ENCODE measurements at regions not wholly inside any gene's neighbourhood (a gene's known extent, or its start where the extent isn't known, plus 50 kb on each side); places are given as distances from the start of the nearest gene placed in this dataset.

DNA sequence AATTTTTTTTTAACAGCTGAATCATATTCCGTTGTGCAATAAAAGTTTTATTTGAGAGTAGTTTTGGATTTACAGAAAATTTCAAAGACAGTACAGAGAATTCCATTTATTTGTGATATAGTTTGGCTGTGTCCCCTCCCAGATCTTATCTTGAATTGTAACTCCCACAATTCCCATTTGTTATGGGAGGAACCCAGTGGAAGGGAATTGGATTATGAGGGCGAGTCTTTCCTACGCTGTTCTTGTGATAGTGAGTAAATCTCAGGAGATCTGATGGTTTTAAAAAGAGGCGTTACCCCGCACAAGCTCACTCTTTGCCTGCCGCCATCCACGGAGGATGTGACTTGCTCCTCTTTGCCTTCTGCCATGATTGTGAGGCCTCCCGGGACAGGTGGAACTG is 228.0 kb upstream of the MAGI2 start:
- H3K9ac ChIP-seq (ENCODE audit: low read length), result no peak overlapping the region
- intact Hi-C loops (cut with micrococcal nuclease), result no loop called here
- BruUV-seq (replicated peaks), result no TSS peak
- H3K4me3 ChIP-seq (ENCODE audit: low read length), result no peak overlapping the region
- TF ChIP-seq EZH2phosphoT487 (IDR thresholded peaks at IDR 0.05; ENCODE audit: borderline replicate concordance, low read length) (no peak), EZH2 (IDR thresholded peaks at IDR 0.05; ENCODE audit: low read length, unreplicated experiment) (no peak), CTCF (conservative IDR thresholded peaks at IDR 0.05; ENCODE audit: low read depth, low read length) (no peak)
- H3K27me3 ChIP-seq (ENCODE audit: low read length), result no peaks in the 10 kb centered on the region
- H3K9me3 ChIP-seq (ENCODE audit: low read length), result no peaks in the 10 kb centered on the region
- no peak overlapping the region for H3K4me2 ChIP-seq (ENCODE audit: low read length)
- no peaks in the 10 kb centered on the region for H3K9me2 ChIP-seq (replicated peaks; ENCODE audit: low read length)
- H4K20me1 ChIP-seq (ENCODE audit: low read length), result no peaks in the 10 kb centered on the region
- H3K79me2 ChIP-seq (ENCODE audit: low read length), result no peaks in the 10 kb centered on the region
- DNase-seq, result no peak
- no peak overlapping the region for H2AFZ ChIP-seq (ENCODE audit: low read length)
- H3K36me3 ChIP-seq (ENCODE audit: low read depth, low read length), result no peaks in the 10 kb centered on the region
- ChIA-PET POLR2A (ENCODE audit: unreplicated experiment) (no interaction called here), CTCF (no interaction called here)
- no peak overlapping the region for H3K27ac ChIP-seq (ENCODE audit: low read length)
- H3K4me1 ChIP-seq (ENCODE audit: insufficient read depth, low read length), result no peaks in the 10 kb centered on the region
- H3F3A ChIP-seq (ENCODE audit: low read length, unreplicated experiment), result no peaks in the 10 kb centered on the region
- ATAC-seq, result no peak

DNA sequence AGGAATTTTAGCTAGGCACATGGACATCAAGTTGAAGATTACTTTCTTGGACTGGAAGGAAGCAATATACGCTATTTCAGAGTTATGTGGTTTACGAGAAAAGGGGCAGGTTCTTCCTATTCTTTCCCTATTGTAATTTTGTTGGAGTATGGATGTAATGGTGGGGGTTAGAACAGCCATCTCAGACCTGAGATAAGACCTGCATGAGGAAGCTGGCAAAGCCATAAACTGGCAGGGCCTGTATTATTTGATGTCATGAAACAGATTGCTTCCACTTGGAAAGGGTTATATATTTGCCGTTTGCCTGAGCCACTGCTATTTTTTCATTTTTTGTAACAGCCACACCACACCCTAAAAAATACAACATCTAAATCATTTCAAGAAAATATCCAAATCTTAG is 220.5 kb upstream of the MAGI2 start:
- POLR2A ChIA-PET (ENCODE audit: unreplicated experiment), result interaction anchor here (0.7 kb wide), 1 partner anchor 20 kb away, joined by 3 read pairs; no protein-coding TSS in a partner anchor
- ATAC-seq (no peak), DNase-seq (no peak)
- Histone ChIP-seq H3K36me3 (ENCODE audit: low read depth, low read length) (no peaks in the 10 kb centered on the region), H3K79me2 (ENCODE audit: low read length) (no peaks in the 10 kb centered on the region), H3K9me2 (replicated peaks; ENCODE audit: low read length) (no peaks in the 10 kb centered on the region), H3F3A (ENCODE audit: low read length, unreplicated experiment) (no peaks in the 10 kb centered on the region), H4K20me1 (ENCODE audit: low read length) (no peaks in the 10 kb centered on the region), H3K27me3 (ENCODE audit: low read length) (no peaks in the 10 kb centered on the region), H3K27ac (ENCODE audit: low read length) (no peak overlapping the region), H3K9ac (ENCODE audit: low read length) (no peak overlapping the region), H3K4me3 (ENCODE audit: low read length) (no peak overlapping the region), H3K4me2 (ENCODE audit: low read length) (no peak overlapping the region), H2AFZ (ENCODE audit: low read length) (no peak overlapping the region), H3K9me3 (ENCODE audit: low read length) (no peaks in the 10 kb centered on the region), H3K4me1 (ENCODE audit: insufficient read depth, low read length) (no peaks in the 10 kb centered on the region)
- TF ChIP-seq EZH2 (IDR thresholded peaks at IDR 0.05; ENCODE audit: low read length, unreplicated experiment), result no peak
- CTCF ChIA-PET, result no interaction called here
- BruUV-seq (replicated peaks), result no TSS peak
- intact Hi-C loops (cut with micrococcal nuclease), result no loop called here

- no peaks in the 10 kb centered on the region for H3K4me1 ChIP-seq (ENCODE audit: insufficient read depth, low read length)
- H3K4me2 ChIP-seq (ENCODE audit: low read length), result no peak overlapping the region
- intact Hi-C loops (cut with micrococcal nuclease), result no loop called here
- TF ChIP-seq EZH2phosphoT487 (IDR thresholded peaks at IDR 0.05; ENCODE audit: borderline replicate concordance, low read length) (no peak), CTCF (conservative IDR thresholded peaks at IDR 0.05; ENCODE audit: low read depth, low read length) (no peak), EZH2 (IDR thresholded peaks at IDR 0.05; ENCODE audit: low read length, unreplicated experiment) (no peak)
- POLR2A ChIA-PET (ENCODE audit: unreplicated experiment), result interaction anchor here (0.7 kb wide), 1 partner anchor 19 kb away, joined by 3 read pairs; no protein-coding TSS in a partner anchor
- H4K20me1 ChIP-seq (ENCODE audit: low read length), result no peaks in the 10 kb centered on the region
- CTCF ChIA-PET, result no interaction called here
- no peak for ATAC-seq
- H3K9ac ChIP-seq (ENCODE audit: low read length), result no peak overlapping the region
- no peaks in the 10 kb centered on the region for H3K27me3 ChIP-seq (ENCODE audit: low read length)
- no peaks in the 10 kb centered on the region for H3F3A ChIP-seq (ENCODE audit: low read length, unreplicated experiment)
- no TSS peak for BruUV-seq (replicated peaks)
- H3K79me2 ChIP-seq (ENCODE audit: low read length), result no peaks in the 10 kb centered on the region
- H3K36me3 ChIP-seq (ENCODE audit: low read depth, low read length), result no peaks in the 10 kb centered on the region
- no peak for DNase-seq
- no peak overlapping the region for H2AFZ ChIP-seq (ENCODE audit: low read length)
- no peak overlapping the region for H3K4me3 ChIP-seq (ENCODE audit: low read length)
- H3K9me3 ChIP-seq (ENCODE audit: low read length), result no peaks in the 10 kb centered on the region
- no peak overlapping the region for H3K27ac ChIP-seq (ENCODE audit: low read length)
- no peaks in the 10 kb centered on the region for H3K9me2 ChIP-seq (replicated peaks; ENCODE audit: low read length)
These were observed 220.0 kb upstream of the MAGI2 start for GRCh38 chr7:79673421-79673820.

Data from PC-3 (cell line).